ENCODE measurements at regions not wholly inside any gene's neighbourhood (a gene's known extent, or its start where the extent isn't known, plus 50 kb on each side); places are given as distances from the start of the nearest gene placed in this dataset.

DNA sequence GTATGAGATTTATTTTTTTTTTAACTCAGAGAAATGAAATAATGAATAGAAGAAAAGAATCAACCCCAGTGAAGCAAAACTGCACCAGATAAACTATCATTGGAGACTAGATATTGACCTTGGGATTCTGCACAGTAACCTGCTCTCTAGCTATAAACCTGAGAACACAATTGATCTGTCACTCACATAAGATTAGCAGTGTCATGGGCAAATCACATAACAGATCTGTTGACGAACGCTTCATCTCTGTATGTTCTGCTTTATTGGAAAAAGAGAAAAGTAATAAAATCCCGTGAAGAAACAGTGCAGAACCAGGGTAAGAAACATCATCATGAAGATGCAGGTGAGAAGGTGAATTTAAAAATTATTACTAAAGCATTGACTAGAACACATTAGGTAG lies 52.8 kb upstream of the RGS17 start:
- 90% methylated on average over 3 of the region's 3 CpGs for WGBS
- Histone ChIP-seq H3K4me1 (ENCODE audit: control insufficient read depth, insufficient read depth, low read length) (no peaks in the 10 kb centered on the region), H3K27ac (ENCODE audit: low read length) (no peak overlapping the region), H3K27me3 (ENCODE audit: control insufficient read depth, insufficient read depth) (no peaks in the 10 kb centered on the region), H3K9me3 (ENCODE audit: control insufficient read depth, low read length) (no peaks in the 10 kb centered on the region), H3K4me3 (ENCODE audit: low read length) (no peak overlapping the region)
- intact Hi-C loops (cut with DNase I) = no loop called here
- DNase-seq (no peak), ATAC-seq (no peak)
